Cardiac fibroblast (primary cell): ENCODE measurements at regions not wholly inside any gene's neighbourhood (a gene's known extent, or its start where the extent isn't known, plus 50 kb on each side); places are given as distances from the start of the nearest gene placed in this dataset.

Experiments
- DNase-seq, 2 donors: peaks; one replicate each; pipeline versions ENCODE4 v3.0.0 to v3.0.0-alpha.2; 2010; ENCODE audit warnings: low read depth in 2 of 2
- H3K4me3 ChIP-seq, 2 donors: replicated peaks in 1 of 2; 1 replicate in 1 of 2; 2 replicates in 1 of 2; pipeline ENCODE4 v1.5.1; 2011; ENCODE audit warnings: low read depth in 2 of 2, low read length in 2 of 2, mild to moderate bottlenecking in 2 of 2, moderate library complexity in 1 of 2
- CTCF ChIP-seq: IDR thresholded peaks from one replicate; pipeline ENCODE4 v1.5.1; 2011; ENCODE audit warnings: low read depth, mild to moderate bottlenecking, low read length, inconsistent platforms

GRCh38 chr1:36576551-36577110 lies 93.9 kb upstream of the CSF3R start:
- TF ChIP-seq CTCF, result no peak
- no peak for DNase-seq

GRCh38 chr1:36576118-36576517 lies 93.4 kb upstream of the CSF3R start:
- no peak overlapping the region for H3K4me3 ChIP-seq
- DNase-seq, result peak; percentile 28 to 50
- TF ChIP-seq CTCF, result peak; percentile 87

More at GRCh38 chr1:36576551-36577110, 93.9 kb upstream of the CSF3R start:
- H3K4me3 ChIP-seq, result no peak overlapping the region

GRCh38 chr1:36573445-36573844 lies 90.7 kb upstream of the CSF3R start:
- H3K4me3 ChIP-seq, result no peak overlapping the region
- no peak for TF ChIP-seq CTCF
- no peak for DNase-seq

- H3K4me3 ChIP-seq, result no peak overlapping the region
- no peak for TF ChIP-seq CTCF
- no peak for DNase-seq
Measured at GRCh38 chr1:36572906-36573305, 90.2 kb upstream of the CSF3R start.

- TF ChIP-seq CTCF, result no peak
- H3K4me3 ChIP-seq, result no peak overlapping the region
- DNase-seq, result no peak
Measured at GRCh38 chr1:36572142-36572715, 89.5 kb upstream of the CSF3R start.

- no peak for DNase-seq
- TF ChIP-seq CTCF, result no peak
Measured at GRCh38 chr1:36571106-36571505, 88.4 kb upstream of the CSF3R start.

GRCh38 chr1:36570478-36571060 lies 87.9 kb upstream of the CSF3R start:
- no peak overlapping the region for H3K4me3 ChIP-seq
- TF ChIP-seq CTCF, result no peak
- no peak for DNase-seq

More at GRCh38 chr1:36571106-36571505, 88.4 kb upstream of the CSF3R start:
- H3K4me3 ChIP-seq, result no peak overlapping the region
